ENCODE measurements at regions not wholly inside any gene's neighbourhood (a gene's known extent, or its start where the extent isn't known, plus 50 kb on each side); places are given as distances from the start of the nearest gene placed in this dataset.

GRCh38 chr11:111114091-111114490, 131.4 kb upstream of the POU2AF2 start:
- no peak for DNase-seq
- H3K9me3 Mint-ChIP-seq: no peaks in the 10 kb centered on the region
- no peaks in the 10 kb centered on the region for H3K36me3 Mint-ChIP-seq (ENCODE audit: low read depth)
- TF ChIP-seq CTCF (IDR thresholded peaks at IDR 0.05): no peak
- H3K4me3 Mint-ChIP-seq: no peak overlapping the region
- no peaks in the 10 kb centered on the region for H3K4me1 Mint-ChIP-seq
- H3K27me3 Mint-ChIP-seq (ENCODE audit: low read depth, poor library complexity): no peaks in the 10 kb centered on the region
- H3K27ac Mint-ChIP-seq: no peak overlapping the region

GRCh38 chr11:111112614-111113013, 132.9 kb upstream of the POU2AF2 start:
- Mint-ChIP-seq H3K9me3 (no peaks in the 10 kb centered on the region), H3K27ac (no peak overlapping the region), H3K36me3 (ENCODE audit: low read depth) (no peaks in the 10 kb centered on the region), H3K4me1 (no peaks in the 10 kb centered on the region), H3K4me3 (no peak overlapping the region), H3K27me3 (ENCODE audit: low read depth, poor library complexity) (peaks cover 3% of the 10 kb centered on the region)
- DNase-seq: no peak
- no peak for TF ChIP-seq CTCF (IDR thresholded peaks at IDR 0.05)

GRCh38 chr11:111107501-111107900, 138.0 kb upstream of the POU2AF2 start:
- H3K9me3 Mint-ChIP-seq: no peaks in the 10 kb centered on the region
- DNase-seq: no peak
- no peak overlapping the region for H3K4me3 Mint-ChIP-seq
- H3K27ac Mint-ChIP-seq: no peak overlapping the region
- H3K27me3 Mint-ChIP-seq (ENCODE audit: low read depth, poor library complexity): peaks cover 14% of the 10 kb centered on the region
- H3K36me3 Mint-ChIP-seq (ENCODE audit: low read depth): no peaks in the 10 kb centered on the region
- no peaks in the 10 kb centered on the region for H3K4me1 Mint-ChIP-seq
- no peak for TF ChIP-seq CTCF (IDR thresholded peaks at IDR 0.05)

GRCh38 chr11:111106641-111107040, 138.9 kb upstream of the POU2AF2 start:
- H3K36me3 Mint-ChIP-seq (ENCODE audit: low read depth): no peaks in the 10 kb centered on the region
- H3K4me1 Mint-ChIP-seq: no peaks in the 10 kb centered on the region
- H3K4me3 Mint-ChIP-seq: no peak overlapping the region
- TF ChIP-seq CTCF (IDR thresholded peaks at IDR 0.05): no peak
- peaks cover 14% of the 10 kb centered on the region for H3K27me3 Mint-ChIP-seq (ENCODE audit: low read depth, poor library complexity)
- DNase-seq: no peak
- no peak overlapping the region for H3K27ac Mint-ChIP-seq
- no peaks in the 10 kb centered on the region for H3K9me3 Mint-ChIP-seq

GRCh38 chr11:111105566-111105965, 140.0 kb upstream of the POU2AF2 start:
- DNase-seq: no peak
- no peaks in the 10 kb centered on the region for H3K36me3 Mint-ChIP-seq (ENCODE audit: low read depth)
- no peaks in the 10 kb centered on the region for H3K9me3 Mint-ChIP-seq
- peaks cover 14% of the 10 kb centered on the region for H3K27me3 Mint-ChIP-seq (ENCODE audit: low read depth, poor library complexity)
- no peaks in the 10 kb centered on the region for H3K4me1 Mint-ChIP-seq
- no peak overlapping the region for H3K27ac Mint-ChIP-seq
- no peak for TF ChIP-seq CTCF (IDR thresholded peaks at IDR 0.05)
- no peak overlapping the region for H3K4me3 Mint-ChIP-seq

- no peaks in the 10 kb centered on the region for H3K36me3 Mint-ChIP-seq (ENCODE audit: low read depth)
- no peaks in the 10 kb centered on the region for H3K4me1 Mint-ChIP-seq
- DNase-seq: no peak
- no peaks in the 10 kb centered on the region for H3K9me3 Mint-ChIP-seq
- TF ChIP-seq CTCF (IDR thresholded peaks at IDR 0.05): no peak
- peaks cover 14% of the 10 kb centered on the region for H3K27me3 Mint-ChIP-seq (ENCODE audit: low read depth, poor library complexity)
- H3K4me3 Mint-ChIP-seq: no peak overlapping the region
- H3K27ac Mint-ChIP-seq: no peak overlapping the region
Observed at GRCh38 chr11:111104185-111104584, 141.3 kb upstream of the POU2AF2 start.
